IPS-NIHi7 (cell line): ENCODE measurements at regions not wholly inside any gene's neighbourhood (a gene's known extent, or its start where the extent isn't known, plus 50 kb on each side); places are given as distances from the start of the nearest gene placed in this dataset.
A peak's percentile ranks its signal among the peaks of the same experiment; 100 is the strongest.

ENCODE experiments used
- DNase-seq: peaks from one replicate; pipeline ENCODE4 v3.0.0; 2012; ENCODE audit warnings: mixed read lengths; ENCODE audit errors: extremely low spot score

- no peak for DNase-seq
These were observed 484.1 kb upstream of the NFIA start for GRCh38 chr1:60598041-60598910.

GRCh38 chr1:60596791-60597750 is 485.3 kb upstream of the NFIA start:
- no peak for DNase-seq

GRCh38 chr1:60591583-60591982 is 490.8 kb upstream of the NFIA start:
- no peak for DNase-seq

- no peak for DNase-seq
These were observed 492.4 kb upstream of the NFIA start for GRCh38 chr1:60589916-60590315.

- DNase-seq: no peak
These were observed 493.2 kb upstream of the NFIA start for GRCh38 chr1:60589046-60589748.

GRCh38 chr1:60584371-60584770 is 498.0 kb upstream of the NFIA start:
- no peak for DNase-seq

- no peak for DNase-seq
These were observed 498.7 kb upstream of the NFIA start for GRCh38 chr1:60583696-60584095.

- DNase-seq: no peak
These were observed 500.7 kb upstream of the NFIA start for GRCh38 chr1:60581455-60582220.

- no peak for DNase-seq
These were observed 503.5 kb upstream of the C1orf87 start for GRCh38 chr1:60577029-60577428.

- DNase-seq: no peak
These were observed 501.9 kb upstream of the C1orf87 start for GRCh38 chr1:60575326-60575977.

GRCh38 chr1:60573726-60574409 is 500.3 kb upstream of the C1orf87 start:
- DNase-seq: peak; percentile 21

GRCh38 chr1:60573121-60573520 is 499.6 kb upstream of the C1orf87 start:
- DNase-seq: no peak

- DNase-seq: no peak
These were observed 498.8 kb upstream of the C1orf87 start for GRCh38 chr1:60572378-60572777.

GRCh38 chr1:60571811-60572210 is 498.2 kb upstream of the C1orf87 start:
- no peak for DNase-seq

GRCh38 chr1:60569189-60569588 is 495.6 kb upstream of the C1orf87 start:
- no peak for DNase-seq

GRCh38 chr1:60567256-60567655 is 493.7 kb upstream of the C1orf87 start:
- DNase-seq: no peak

- DNase-seq: no peak
These were observed 491.6 kb upstream of the C1orf87 start for GRCh38 chr1:60564916-60565750.

GRCh38 chr1:60563777-60564535 is 490.4 kb upstream of the C1orf87 start:
- no peak for DNase-seq
